D721Med (cell line): ENCODE measurements at regions not wholly inside any gene's neighbourhood (a gene's known extent, or its start where the extent isn't known, plus 50 kb on each side); places are given as distances from the start of the nearest gene placed in this dataset.

ENCODE experiments used
- DNase-seq: peaks from one replicate; pipeline ENCODE4 v3.0.0; 2011; ENCODE audit warnings: low spot score; ENCODE audit not compliant: insufficient read length
- FAIRE-seq: peaks from 2 replicates; lab custom pipeline; 2011; peaks lifted over from hg19 to GRCh38; lab: Jason Lieb, UNC
- CTCF ChIP-seq: IDR thresholded peaks from 2 replicates; pipeline ENCODE4 v1.5.1; 2012; ENCODE audit warnings: mild to moderate bottlenecking, control low read depth; ENCODE audit not compliant: insufficient read depth; ENCODE audit errors: missing control alignments

- TF ChIP-seq CTCF = no peak
- FAIRE-seq (no peak), DNase-seq (no peak)
These were observed 206.4 kb downstream of the HS3ST3A1 start for GRCh38 chr17:13395346-13395745.

GRCh38 chr17:13393841-13394710 lies 207.7 kb downstream of the HS3ST3A1 start:
- FAIRE-seq = no peak
- DNase-seq = no peak
- TF ChIP-seq CTCF = no peak

- DNase-seq (no peak), FAIRE-seq (no peak)
- TF ChIP-seq CTCF = no peak
These were observed 213.8 kb downstream of the HS3ST3A1 start for GRCh38 chr17:13387952-13388351.

- DNase-seq = no peak
- TF ChIP-seq CTCF = no peak
- FAIRE-seq = no peak
These were observed 214.5 kb downstream of the HS3ST3A1 start for GRCh38 chr17:13387236-13387635.

- FAIRE-seq = no peak
- DNase-seq = no peak
- TF ChIP-seq CTCF = no peak
These were observed 216.2 kb downstream of the HS3ST3A1 start for GRCh38 chr17:13385481-13385911.

GRCh38 chr17:13384626-13385025 lies 217.1 kb downstream of the HS3ST3A1 start:
- no peak for DNase-seq
- no peak for FAIRE-seq
- no peak for TF ChIP-seq CTCF

- TF ChIP-seq CTCF = no peak
- DNase-seq = no peak
- no peak for FAIRE-seq
These were observed 223.4 kb downstream of the HS3ST3A1 start for GRCh38 chr17:13378361-13378760.
